HL-60 (cell line): ENCODE measurements at regions not wholly inside any gene's neighbourhood (a gene's known extent, or its start where the extent isn't known, plus 50 kb on each side); places are given as distances from the start of the nearest gene placed in this dataset.

Experiments
- DNase-seq, 2 experiments: peaks; one replicate each; pipeline ENCODE4 v3.0.0-alpha.2; 2010 to 2020; ENCODE audit warnings: low read depth in 1 of 2, low spot score in 1 of 2
- H3K27ac ChIP-seq: fragments of 250-450 bp; sonication (Bioruptor Pico); replicated peaks from 2 replicates; pipeline ENCODE4 v1.5.1; 2020; ENCODE audit warnings: mild to moderate bottlenecking, moderate library complexity
- H3K27me3 ChIP-seq: fragments of 250-450 bp; sonication (Bioruptor Pico); 2 replicates; pipeline ENCODE4 v1.5.1; 2021; ENCODE audit warnings: mild to moderate bottlenecking, moderate library complexity; ENCODE audit not compliant: insufficient read depth, poor library complexity, severe bottlenecking
- H3K4me3 ChIP-seq: replicated peaks from 2 replicates; pipeline ENCODE4 v1.5.1; 2011; ENCODE audit warnings: mild to moderate bottlenecking, control low read depth, low read length; ENCODE audit not compliant: insufficient read depth
- GABPA ChIP-seq: IDR thresholded peaks from 2 replicates; pipeline ENCODE4 v1.6.1; 2012; ENCODE audit warnings: low read depth
- POLR2AphosphoS5 ChIP-seq: IDR thresholded peaks from 2 replicates; pipeline ENCODE4 v1.6.1; 2012; ENCODE audit warnings: low read depth
- SPI1 ChIP-seq: IDR thresholded peaks from 2 replicates; pipeline ENCODE4 v1.6.1; 2012; ENCODE audit warnings: low read depth, mild to moderate bottlenecking, borderline replicate concordance
- TF ChIP-seq, protein P1 (sequence below): IDR thresholded peaks from 2 replicates; pipeline ENCODE4 v1.6.1; 2012; ENCODE audit warnings: low read depth; ENCODE audit not compliant: insufficient replicate concordance
- TF ChIP-seq, protein P2 (sequence below): IDR thresholded peaks from one replicate; pipeline ENCODE4 v1.5.1; 2011; ENCODE audit warnings: low read length, control low read depth, inconsistent platforms; ENCODE audit not compliant: insufficient read depth

DNA sequence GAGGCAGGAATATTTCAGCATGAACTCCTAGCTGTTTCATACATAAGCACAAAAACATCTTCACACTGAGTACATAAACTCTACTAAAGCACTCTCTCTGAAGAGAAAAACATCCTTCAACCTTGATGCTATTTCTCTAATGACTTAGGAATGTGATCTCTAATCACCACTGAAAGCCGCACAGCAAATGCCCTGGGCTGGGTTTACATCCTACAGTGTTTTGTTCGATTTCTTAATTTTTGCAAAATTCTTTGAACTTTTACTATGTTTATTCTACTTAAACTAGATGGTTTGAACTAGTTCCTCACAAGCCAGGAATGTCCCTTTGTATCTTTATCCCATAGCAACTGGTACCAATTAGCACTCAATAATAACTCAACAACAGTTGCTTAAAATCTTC lies 130.9 kb upstream of the ABI3BP start:
- H3K27me3 ChIP-seq, result peaks cover 2% of the 10 kb centered on the region
- no peak for TF ChIP-seq GABPA
- no peak for TF ChIP-seq SPI1
- TF ChIP-seq POLR2AphosphoS5, result no peak
- TF ChIP-seq, protein P1, sequence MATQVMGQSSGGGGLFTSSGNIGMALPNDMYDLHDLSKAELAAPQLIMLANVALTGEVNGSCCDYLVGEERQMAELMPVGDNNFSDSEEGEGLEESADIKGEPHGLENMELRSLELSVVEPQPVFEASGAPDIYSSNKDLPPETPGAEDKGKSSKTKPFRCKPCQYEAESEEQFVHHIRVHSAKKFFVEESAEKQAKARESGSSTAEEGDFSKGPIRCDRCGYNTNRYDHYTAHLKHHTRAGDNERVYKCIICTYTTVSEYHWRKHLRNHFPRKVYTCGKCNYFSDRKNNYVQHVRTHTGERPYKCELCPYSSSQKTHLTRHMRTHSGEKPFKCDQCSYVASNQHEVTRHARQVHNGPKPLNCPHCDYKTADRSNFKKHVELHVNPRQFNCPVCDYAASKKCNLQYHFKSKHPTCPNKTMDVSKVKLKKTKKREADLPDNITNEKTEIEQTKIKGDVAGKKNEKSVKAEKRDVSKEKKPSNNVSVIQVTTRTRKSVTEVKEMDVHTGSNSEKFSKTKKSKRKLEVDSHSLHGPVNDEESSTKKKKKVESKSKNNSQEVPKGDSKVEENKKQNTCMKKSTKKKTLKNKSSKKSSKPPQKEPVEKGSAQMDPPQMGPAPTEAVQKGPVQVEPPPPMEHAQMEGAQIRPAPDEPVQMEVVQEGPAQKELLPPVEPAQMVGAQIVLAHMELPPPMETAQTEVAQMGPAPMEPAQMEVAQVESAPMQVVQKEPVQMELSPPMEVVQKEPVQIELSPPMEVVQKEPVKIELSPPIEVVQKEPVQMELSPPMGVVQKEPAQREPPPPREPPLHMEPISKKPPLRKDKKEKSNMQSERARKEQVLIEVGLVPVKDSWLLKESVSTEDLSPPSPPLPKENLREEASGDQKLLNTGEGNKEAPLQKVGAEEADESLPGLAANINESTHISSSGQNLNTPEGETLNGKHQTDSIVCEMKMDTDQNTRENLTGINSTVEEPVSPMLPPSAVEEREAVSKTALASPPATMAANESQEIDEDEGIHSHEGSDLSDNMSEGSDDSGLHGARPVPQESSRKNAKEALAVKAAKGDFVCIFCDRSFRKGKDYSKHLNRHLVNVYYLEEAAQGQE, result no peak
- TF ChIP-seq, protein P2, sequence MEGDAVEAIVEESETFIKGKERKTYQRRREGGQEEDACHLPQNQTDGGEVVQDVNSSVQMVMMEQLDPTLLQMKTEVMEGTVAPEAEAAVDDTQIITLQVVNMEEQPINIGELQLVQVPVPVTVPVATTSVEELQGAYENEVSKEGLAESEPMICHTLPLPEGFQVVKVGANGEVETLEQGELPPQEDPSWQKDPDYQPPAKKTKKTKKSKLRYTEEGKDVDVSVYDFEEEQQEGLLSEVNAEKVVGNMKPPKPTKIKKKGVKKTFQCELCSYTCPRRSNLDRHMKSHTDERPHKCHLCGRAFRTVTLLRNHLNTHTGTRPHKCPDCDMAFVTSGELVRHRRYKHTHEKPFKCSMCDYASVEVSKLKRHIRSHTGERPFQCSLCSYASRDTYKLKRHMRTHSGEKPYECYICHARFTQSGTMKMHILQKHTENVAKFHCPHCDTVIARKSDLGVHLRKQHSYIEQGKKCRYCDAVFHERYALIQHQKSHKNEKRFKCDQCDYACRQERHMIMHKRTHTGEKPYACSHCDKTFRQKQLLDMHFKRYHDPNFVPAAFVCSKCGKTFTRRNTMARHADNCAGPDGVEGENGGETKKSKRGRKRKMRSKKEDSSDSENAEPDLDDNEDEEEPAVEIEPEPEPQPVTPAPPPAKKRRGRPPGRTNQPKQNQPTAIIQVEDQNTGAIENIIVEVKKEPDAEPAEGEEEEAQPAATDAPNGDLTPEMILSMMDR, result no peak
- H3K4me3 ChIP-seq, result no peak overlapping the region
- no peak overlapping the region for H3K27ac ChIP-seq
- DNase-seq, result no peak

DNA sequence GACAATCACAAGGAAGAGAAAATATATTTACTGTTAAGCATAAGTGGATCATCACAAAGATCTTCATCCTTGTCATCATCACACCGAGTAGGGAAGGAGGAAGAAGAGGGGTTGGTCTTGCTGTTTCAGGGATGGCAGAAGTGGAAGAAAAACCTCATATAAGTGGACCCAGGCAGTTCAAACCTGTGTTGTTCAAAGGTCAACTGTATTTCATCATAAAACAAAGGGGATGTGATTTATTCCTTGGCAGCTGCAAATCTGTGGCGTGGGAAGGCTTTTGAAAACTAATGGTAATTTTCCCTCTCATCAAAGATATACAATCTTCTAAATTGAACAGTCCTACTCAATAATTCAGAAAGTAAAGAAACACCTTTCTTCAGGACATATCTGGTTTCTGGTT lies 129.9 kb upstream of the ABI3BP start:
- no peak for DNase-seq
- no peak overlapping the region for H3K4me3 ChIP-seq
- no peak for TF ChIP-seq GABPA
- TF ChIP-seq, protein P2, result no peak
- no peak for TF ChIP-seq SPI1
- H3K27ac ChIP-seq, result no peak overlapping the region
- H3K27me3 ChIP-seq, result no peaks in the 10 kb centered on the region

DNA sequence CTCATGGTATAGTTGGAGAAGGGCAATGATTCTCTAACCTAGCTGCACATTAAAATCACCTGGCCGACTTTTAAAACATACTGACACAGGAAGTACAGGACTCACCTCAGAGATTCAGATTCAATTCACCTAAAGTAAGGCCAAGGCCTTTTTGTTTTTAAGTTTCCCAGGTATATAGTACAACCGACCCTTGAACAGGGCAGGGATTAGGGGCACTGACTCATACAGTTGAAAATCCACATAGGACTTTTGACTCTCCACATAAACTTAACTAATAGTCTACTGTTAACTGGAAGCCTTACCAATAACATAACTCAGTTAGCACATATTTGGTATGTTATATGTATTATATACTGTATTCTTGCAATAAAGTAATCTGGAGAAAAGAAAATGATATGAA lies 129.5 kb upstream of the ABI3BP start:
- H3K4me3 ChIP-seq, result no peak overlapping the region
- no peak for DNase-seq
- H3K27ac ChIP-seq, result no peak overlapping the region
- no peaks in the 10 kb centered on the region for H3K27me3 ChIP-seq
- TF ChIP-seq GABPA (no peak), POLR2AphosphoS5 (no peak), SPI1 (no peak)
- TF ChIP-seq, protein P2, result no peak
- TF ChIP-seq, protein P1, result no peak

DNA sequence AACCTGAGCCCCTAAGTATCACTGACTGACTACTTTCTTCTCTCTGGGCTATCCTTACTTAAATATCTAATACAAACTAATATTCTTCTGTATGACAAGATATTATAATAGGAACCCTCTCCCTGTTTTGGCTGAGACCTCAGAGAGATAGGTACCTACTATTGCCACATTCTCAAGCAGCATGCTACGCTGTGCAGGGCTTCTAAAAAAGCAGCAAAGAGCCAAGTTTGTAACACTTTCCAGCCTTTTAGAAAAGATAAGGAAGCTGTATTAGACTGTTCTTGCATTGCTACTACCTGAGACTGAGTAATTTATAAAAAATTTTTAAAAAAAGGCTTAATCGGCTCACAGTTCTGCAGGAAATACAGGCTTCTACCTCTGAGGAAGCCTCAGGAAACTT lies 126.8 kb upstream of the ABI3BP start:
- Histone ChIP-seq H3K27ac (no peak overlapping the region), H3K27me3 (no peaks in the 10 kb centered on the region), H3K4me3 (no peak overlapping the region)
- DNase-seq, result no peak
- no peak for TF ChIP-seq POLR2AphosphoS5
- TF ChIP-seq, protein P1, result no peak
- TF ChIP-seq, protein P2, result no peak
- TF ChIP-seq SPI1, result no peak
- TF ChIP-seq GABPA, result no peak
